LoVo (cell line): ENCODE measurements at regions not wholly inside any gene's neighbourhood (a gene's known extent, or its start where the extent isn't known, plus 50 kb on each side); places are given as distances from the start of the nearest gene placed in this dataset.

Experiments
- DNase-seq: peaks from one replicate; pipeline ENCODE4 v3.0.0-alpha.2; 2016; ENCODE audit warnings: low spot score

DNA sequence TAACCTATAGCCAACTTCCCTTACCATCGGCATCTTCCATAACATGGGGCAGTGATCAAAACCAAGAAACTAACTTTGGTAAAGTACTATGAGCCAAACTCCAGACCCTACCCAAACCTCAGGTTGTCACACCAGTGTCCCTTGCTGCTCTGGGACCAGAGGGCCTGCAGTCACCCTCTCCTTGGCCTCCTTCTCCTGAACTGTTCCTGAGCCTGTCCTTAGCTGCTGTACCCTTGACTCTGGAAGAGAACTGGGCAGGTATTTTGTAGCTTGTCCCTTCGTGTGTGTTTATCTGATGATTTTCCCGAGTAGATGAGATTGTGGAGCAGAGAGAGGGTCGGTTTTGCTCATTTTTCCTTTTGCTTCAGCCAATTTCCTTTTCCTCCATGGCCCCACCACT lies 240.4 kb downstream of the SYK start:
- DNase-seq, result no peak

DNA sequence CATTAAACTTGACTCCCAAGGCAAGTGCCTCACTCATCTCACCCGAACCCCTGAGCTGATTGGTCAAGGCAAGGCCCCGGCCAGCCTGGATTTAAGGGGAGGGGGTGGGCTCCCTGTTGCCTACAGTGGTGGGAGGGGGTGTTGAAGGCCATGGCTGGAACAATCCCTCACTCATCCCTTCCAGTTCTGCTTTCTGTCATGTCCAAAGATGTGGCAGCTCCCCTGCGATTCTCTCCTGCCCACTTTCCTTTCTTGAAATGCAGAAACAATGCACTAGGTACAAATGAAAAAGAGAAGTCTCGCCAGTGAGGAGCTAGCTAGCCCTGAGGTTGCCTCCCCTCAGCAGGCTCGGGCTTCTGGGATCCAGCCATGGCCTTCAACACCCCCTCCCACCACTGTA lies 240.9 kb downstream of the SYK start:
- no peak for DNase-seq

DNA sequence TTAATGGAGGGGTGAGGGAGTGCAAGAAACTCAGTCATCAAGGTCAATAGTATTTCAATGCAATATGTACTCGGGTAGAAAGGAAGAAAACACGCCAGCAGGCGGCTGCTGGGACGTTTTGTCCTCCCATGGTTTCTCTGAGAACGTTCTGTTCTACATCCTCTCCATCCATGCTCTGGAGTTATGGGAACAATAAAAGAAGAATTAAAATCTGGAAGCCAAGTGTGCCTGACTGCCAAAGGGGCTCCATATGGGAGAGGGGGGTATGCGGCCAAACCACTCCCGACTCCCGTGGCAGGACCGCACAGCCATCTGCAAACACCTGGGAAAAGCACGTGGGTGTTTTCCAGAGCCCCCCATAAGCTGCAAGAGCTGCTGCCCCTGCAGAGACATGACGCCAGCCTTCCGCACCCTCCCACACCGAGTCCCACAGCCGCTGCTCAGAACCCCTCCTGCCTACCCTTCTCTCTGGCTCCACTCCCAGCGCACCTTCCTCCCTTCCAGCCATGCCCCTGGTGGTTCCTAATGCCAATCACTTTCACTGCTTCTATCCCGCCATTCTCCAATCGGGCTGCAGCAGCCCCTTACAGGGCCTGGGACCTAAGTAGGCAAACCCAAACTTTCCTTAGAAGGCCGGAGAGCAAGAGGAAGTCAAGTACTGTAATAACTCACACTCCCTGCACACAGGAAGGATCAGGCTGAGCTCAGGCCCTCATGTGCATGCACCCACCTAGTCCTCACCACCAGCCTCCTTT lies 241.6 kb downstream of the SYK start:
- no peak for DNase-seq

- DNase-seq, result no peak
Measured at GRCh38 chr9:91043811-91044175, 242.2 kb downstream of the SYK start.

GRCh38 chr9:91044354-91044753 lies 242.7 kb downstream of the SYK start:
- DNase-seq, result no peak

DNA sequence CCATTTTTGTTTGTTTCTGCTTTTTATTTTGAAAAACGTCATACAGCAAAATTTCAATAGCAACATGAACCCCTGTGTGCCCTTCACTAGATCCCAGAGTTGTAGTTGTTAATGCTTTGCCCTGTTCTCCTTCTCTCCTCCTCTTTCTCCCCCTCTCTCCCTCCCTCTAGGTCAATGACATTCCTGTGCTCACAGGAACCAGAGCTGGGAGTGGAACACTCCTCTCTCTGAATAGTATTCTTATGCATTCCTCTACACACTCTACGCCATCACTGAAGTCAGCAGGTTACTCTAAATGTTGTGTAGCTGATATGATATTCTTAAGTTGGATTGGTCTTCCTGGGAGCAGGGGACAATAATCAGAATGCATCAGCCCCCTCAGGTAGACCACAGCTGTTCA lies 243.4 kb downstream of the SYK start:
- no peak for DNase-seq

DNA sequence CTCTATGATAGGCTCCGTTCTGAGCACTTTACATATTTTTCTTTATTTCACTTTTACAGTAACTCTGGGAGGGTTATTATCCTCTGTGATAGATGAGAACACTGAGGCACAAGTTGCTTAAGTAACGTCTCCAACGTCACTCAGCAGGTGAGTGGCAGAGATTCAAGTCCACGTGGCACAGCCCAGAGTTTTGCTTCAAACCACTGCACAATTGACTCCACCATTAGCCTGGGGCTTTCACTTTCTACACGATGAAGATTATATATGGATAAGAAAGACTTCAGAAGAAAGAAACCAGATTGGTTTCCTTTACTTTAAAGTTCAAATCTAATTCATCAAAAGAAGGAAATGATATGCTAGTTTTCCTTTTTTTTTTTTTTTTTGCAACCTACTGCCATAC lies 245.9 kb downstream of the SYK start:
- no peak for DNase-seq

- no peak for DNase-seq
Measured at GRCh38 chr9:91047993-91048607, 246.5 kb downstream of the SYK start.

GRCh38 chr9:91048749-91049148 lies 247.1 kb downstream of the SYK start:
- DNase-seq, result no peak

DNA sequence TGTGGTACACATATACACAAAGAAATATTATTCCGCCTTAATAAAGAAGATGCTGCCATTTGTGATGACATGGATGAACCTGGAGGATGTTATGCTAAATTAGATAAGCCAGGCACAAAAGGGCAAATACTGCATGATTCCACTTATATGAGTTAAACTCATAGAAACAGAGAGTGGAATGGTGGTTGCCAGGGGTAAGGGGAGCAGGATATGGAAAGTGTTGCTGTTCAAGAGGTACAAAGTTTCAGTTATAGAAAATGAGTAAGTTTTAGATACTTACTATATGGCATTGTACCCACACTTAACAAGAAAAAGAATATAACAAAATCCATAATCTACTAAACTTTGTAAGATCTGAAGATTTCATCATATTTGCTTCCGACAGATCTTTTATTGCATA lies 252.2 kb downstream of the SYK start:
- DNase-seq, result no peak

DNA sequence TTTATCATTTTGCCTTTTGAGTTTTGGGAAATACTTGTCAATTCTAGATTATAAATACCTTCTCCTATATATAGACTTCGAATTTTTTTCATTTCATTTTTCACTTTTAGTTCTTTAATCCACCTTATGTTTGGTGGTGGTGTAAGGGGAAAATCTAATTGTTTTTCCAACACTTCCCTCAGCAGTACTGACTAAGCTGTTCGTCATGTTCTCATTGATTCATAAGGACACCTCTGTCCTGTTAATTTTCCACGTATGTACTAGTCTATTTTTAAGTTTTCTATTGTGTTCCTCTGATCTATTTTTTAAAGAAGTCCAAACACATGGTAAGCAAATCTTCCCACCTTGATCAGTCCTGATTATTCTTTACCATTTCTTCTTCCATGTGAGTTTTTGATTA lies 254.2 kb downstream of the SYK start:
- DNase-seq, result no peak

DNA sequence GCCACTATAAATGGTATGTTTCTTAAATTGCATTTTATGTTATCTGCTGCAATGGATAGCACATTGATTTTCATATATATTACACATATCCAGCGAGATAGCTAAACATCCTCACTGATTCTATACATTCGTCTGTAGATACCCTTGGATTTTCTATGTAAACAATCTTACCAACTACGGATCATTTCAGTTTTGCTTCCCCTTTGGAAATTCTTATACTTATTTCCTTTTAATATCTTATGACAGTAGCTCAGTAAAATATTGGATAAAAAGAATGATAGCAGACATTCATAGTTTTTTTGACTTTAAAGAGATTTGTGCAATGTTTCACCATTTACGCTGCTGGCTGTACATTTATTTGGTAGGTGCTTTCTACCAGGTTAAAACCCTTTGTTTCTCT lies 254.9 kb downstream of the SYK start:
- DNase-seq, result no peak

GRCh38 chr9:91056917-91057316 lies 255.3 kb downstream of the SYK start:
- DNase-seq, result no peak

- no peak for DNase-seq
Measured at GRCh38 chr9:91059713-91060112, 258.1 kb downstream of the SYK start.

GRCh38 chr9:91060520-91061343 lies 259.1 kb downstream of the SYK start:
- DNase-seq, result peak; percentile 85

DNA sequence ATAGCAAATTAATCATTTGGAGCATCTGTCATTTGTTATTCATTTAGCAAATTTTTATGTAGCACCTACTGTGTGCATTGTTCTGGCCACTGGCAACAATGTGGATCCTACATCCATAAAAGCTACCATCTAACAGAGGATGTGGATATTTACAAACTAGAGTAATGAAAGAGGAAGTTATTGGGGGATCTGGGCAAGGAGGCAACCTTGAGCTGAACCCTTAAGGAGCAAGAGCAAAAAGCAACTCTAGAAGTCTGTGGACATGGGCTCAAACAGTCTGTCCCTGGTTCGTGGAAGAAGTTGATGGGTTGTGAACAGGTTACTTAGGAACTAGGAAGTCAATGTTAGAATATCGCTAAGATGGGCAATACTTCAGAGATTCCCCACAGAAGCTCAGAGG lies 259.9 kb downstream of the SYK start:
- no peak for DNase-seq

DNA sequence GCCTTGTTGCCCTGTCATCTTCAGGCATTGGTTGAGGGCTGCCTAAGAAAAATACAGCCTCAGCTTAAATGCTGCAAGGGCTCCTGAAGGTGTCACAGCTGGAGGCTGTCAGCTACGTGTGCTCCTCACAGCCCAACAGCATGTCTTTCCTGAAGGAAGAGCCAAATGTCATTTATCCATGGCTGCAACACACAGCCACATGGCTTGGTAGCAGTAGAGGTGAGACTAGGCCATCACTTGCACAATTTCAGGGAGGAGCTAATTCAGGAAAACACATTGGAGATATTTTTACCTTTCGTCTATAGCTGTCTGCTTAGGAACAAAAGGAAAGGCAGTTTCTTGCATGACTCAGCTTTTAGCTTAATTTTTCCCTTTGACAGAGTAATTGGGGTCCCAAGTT lies 260.7 kb downstream of the SYK start:
- DNase-seq, result no peak

GRCh38 chr9:91063471-91063870 lies 261.9 kb downstream of the SYK start:
- DNase-seq, result no peak

GRCh38 chr9:91065231-91066041 lies 263.8 kb downstream of the SYK start:
- no peak for DNase-seq

- no peak for DNase-seq
Measured at GRCh38 chr9:91066042-91066415, 264.4 kb downstream of the SYK start.

DNA sequence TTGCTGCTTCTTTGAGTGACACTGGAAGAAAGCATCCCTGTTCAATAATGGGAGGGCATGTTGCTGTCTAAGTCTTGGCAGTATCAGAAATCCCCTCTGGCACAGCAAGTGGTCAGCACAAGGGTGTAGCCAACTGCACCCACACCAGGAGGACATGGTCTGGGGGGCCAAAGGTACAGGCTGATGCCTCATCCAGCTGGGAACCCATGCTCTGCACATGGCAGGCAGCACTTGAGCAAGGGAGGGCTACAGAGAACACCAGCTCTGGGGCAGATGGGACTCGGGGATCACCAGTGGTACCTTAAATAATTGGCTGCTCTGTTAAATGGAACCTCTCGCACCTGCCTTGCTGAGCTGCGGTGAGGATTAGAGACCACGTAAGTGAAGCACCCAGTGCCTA lies 265.2 kb downstream of the SYK start:
- DNase-seq, result no peak

DNA sequence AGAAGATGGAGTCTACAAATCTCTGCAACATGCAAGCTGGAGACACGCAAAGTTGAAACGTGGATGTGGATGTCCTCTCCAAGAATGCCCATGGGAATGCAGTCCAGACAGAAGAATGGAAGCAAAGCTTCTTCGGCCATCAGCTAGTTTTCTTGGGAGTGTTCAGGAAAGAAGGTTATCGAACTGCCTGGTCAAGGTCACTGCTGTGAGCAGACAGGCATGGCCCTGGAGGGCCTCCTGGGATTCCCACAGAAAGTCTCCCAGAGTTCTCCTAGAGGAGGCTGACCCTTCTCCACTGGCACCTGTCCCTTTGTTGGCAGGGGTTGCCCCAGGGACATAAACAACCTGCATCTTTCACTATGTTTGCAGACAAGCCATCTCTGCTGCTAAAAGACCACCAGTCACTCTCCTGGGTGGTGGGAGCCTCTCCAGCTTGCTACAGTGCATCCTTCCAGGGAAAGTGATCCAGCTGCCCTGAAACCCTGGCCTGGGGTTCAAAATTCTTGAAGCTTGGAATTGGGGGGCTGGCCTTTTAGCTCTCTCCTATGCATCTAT lies 265.8 kb downstream of the SYK start:
- no peak for DNase-seq
